GM23248 (cell line): ENCODE measurements at regions not wholly inside any gene's neighbourhood (a gene's known extent, or its start where the extent isn't known, plus 50 kb on each side); places are given as distances from the start of the nearest gene placed in this dataset.

Experiments
- EZH2 ChIP-seq: fragments of 200-600 bp; sonication (generic); IDR thresholded peaks from 2 replicates; pipeline ENCODE4 v1.6.1; 2018; ENCODE audit warnings: antibody characterized with exemption, mild to moderate bottlenecking; ENCODE audit not compliant: insufficient read depth, poor library complexity, severe bottlenecking
- EZH2phosphoT487 ChIP-seq: fragments of 200-600 bp; sonication (generic); IDR thresholded peaks from 2 replicates; pipeline ENCODE4 v1.6.1; 2018; ENCODE audit warnings: antibody characterized with exemption, moderate library complexity, mild to moderate bottlenecking, low read depth; ENCODE audit not compliant: insufficient read depth

- TF ChIP-seq EZH2phosphoT487 (no peak), EZH2 (no peak)
These were observed 226.7 kb upstream of the KLHL29 start for GRCh38 chr2:23158306-23158705.
